Endothelial cell of umbilical vein (primary cell): ENCODE measurements at regions not wholly inside any gene's neighbourhood (a gene's known extent, or its start where the extent isn't known, plus 50 kb on each side); places are given as distances from the start of the nearest gene placed in this dataset.

Experiments used
- CTCF ChIP-seq, 2 donors: IDR thresholded peaks; 1 replicate in 1 of 2; 2 replicates in 1 of 2; pipeline ENCODE4 v1.5.1; 2011; ENCODE audit warnings: low read length in 2 of 2, mild to moderate bottlenecking in 2 of 2, moderate library complexity in 2 of 2, control low read depth in 1 of 2, inconsistent platforms in 1 of 2, low read depth in 1 of 2; ENCODE audit not compliant: insufficient read depth in 1 of 2; ENCODE audit errors: extremely low read depth in 1 of 2
- EZH2 ChIP-seq: IDR thresholded peaks from 2 replicates; pipeline ENCODE4 v1.6.1; 2012; ENCODE audit warnings: borderline replicate concordance, low read depth, mild to moderate bottlenecking, moderate library complexity, low read length, inconsistent platforms; ENCODE audit not compliant: severe bottlenecking
- MYC ChIP-seq: IDR thresholded peaks from one replicate; pipeline ENCODE4 v1.6.1; 2011; ENCODE audit warnings: mild to moderate bottlenecking, low read depth, low read length
- POLR2AphosphoS5 ChIP-seq: IDR thresholded peaks from 2 replicates; pipeline ENCODE4 v1.6.1; 2012; ENCODE audit warnings: low read depth, mild to moderate bottlenecking, control low read depth, low read length, moderate library complexity; ENCODE audit not compliant: insufficient read depth
- TF ChIP-seq, protein P1 (sequence below): IDR thresholded peaks from 2 replicates; pipeline ENCODE4 v1.6.1; 2011; ENCODE audit not compliant: insufficient read depth, insufficient read length

DNA sequence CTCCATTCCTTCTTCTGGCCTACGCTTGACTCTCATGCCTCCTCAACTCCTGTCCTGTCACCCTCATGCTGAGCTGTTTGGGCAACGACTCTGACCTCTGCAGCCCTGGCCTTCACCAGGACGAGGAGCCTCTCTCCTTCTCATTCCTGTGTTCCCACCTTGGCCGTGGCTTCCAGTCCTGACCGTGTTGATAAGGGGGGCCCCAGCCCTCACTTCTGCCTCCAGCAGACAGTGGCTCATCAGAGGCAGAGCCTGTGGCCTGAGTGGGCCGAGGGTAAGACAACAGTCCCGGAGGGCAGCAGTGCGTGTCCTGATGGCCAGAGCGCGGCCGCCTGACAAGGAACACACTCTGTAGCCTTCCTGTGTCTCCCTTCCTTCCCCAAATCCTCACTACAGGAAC, 61.7 kb upstream of the UBE3C start:
- TF ChIP-seq CTCF (IDR thresholded peaks at IDR 0.05; ENCODE audit: extremely low read depth in 1 of 2, insufficient read depth in 1 of 2, low read depth in 1 of 2, low read length in 2 of 2): no peak
- TF ChIP-seq, protein P1, sequence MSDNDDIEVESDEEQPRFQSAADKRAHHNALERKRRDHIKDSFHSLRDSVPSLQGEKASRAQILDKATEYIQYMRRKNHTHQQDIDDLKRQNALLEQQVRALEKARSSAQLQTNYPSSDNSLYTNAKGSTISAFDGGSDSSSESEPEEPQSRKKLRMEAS: no peak
- no peak for TF ChIP-seq EZH2
- TF ChIP-seq MYC: no peak
- no peak for TF ChIP-seq POLR2AphosphoS5
